22Rv1 (cell line): ENCODE measurements at regions not wholly inside any gene's neighbourhood (a gene's known extent, or its start where the extent isn't known, plus 50 kb on each side); places are given as distances from the start of the nearest gene placed in this dataset.

Experiments
- CTCF ChIP-seq: fragments of 450-650 bp; IDR thresholded peaks from 2 replicates; pipeline ENCODE4 v1.5.1; 2017; ENCODE audit warnings: mild to moderate bottlenecking
- ZFX ChIP-seq: fragments of 450-650 bp; IDR thresholded peaks from 2 replicates; pipeline ENCODE4 v1.6.1; 2017; ENCODE audit warnings: antibody characterized with exemption, borderline replicate concordance

DNA sequence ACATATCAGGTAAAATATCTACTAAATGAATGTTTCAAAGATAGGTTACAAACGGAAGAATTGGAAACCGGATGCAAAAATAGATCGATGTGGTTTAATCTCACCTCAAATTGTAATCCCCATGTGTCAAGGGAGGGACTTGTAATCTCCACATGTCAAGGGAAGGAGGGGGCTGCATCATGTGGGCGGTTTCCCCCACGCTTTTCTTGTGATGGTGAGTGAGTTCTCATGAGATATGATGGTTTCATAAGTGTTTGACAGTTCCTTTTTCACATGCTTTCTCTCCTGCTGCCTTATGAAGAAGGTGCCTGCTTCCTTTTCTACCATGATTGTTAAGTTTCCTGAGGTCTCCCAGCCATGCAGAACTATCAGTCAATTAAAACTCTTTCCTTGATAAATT is 408.7 kb upstream of the TMPRSS15 start:
- no peak for TF ChIP-seq ZFX
- no peak for TF ChIP-seq CTCF
